CD8-positive, alpha-beta memory T cell (primary cell): ENCODE measurements at regions not wholly inside any gene's neighbourhood (a gene's known extent, or its start where the extent isn't known, plus 50 kb on each side); places are given as distances from the start of the nearest gene placed in this dataset.

Experiments
- CTCF ChIA-PET: fragments of 350-600 bp; sonication (Branson Sonifier 250); formaldehyde crosslinking; loops from one replicate; lab custom pipeline; 2021; ENCODE audit warnings: antibody characterized with exemption; lab: Charles Lee
- POLR2A ChIA-PET: fragments of 350-600 bp; sonication (Branson Sonifier 250); formaldehyde crosslinking; loops from one replicate; lab custom pipeline; 2021; ENCODE audit warnings: antibody characterized with exemption; lab: Charles Lee
- DNase-seq, 5 donors: peaks; one replicate each; pipeline versions ENCODE4 v3.0.0 to v3.0.0-alpha.2; 2020 to 2022; ENCODE audit warnings: mixed read lengths in 1 of 5
- H3K27ac ChIP-seq: one replicate; pipeline ENCODE4 v1.7.0; 2013; ENCODE audit warnings: low read depth, mild to moderate bottlenecking, low read length, moderate library complexity
- H3K27me3 ChIP-seq: 2 replicates; pipeline ENCODE4 v1.7.0; 2013; ENCODE audit warnings: low read length, mild to moderate bottlenecking; ENCODE audit not compliant: insufficient read depth, poor library complexity, severe bottlenecking
- H3K36me3 ChIP-seq: 2 replicates; pipeline ENCODE4 v1.7.0; 2013; ENCODE audit warnings: mild to moderate bottlenecking, low read length, moderate library complexity; ENCODE audit not compliant: insufficient read depth
- H3K4me1 ChIP-seq: 2 replicates; pipeline ENCODE4 v1.7.0; 2013; ENCODE audit warnings: mild to moderate bottlenecking, low read length, moderate library complexity; ENCODE audit not compliant: insufficient read depth
- H3K4me3 ChIP-seq: 2 replicates; pipeline ENCODE4 v1.7.0; 2013; ENCODE audit warnings: mild to moderate bottlenecking, low read length
- H3K9me3 ChIP-seq: 2 replicates; pipeline ENCODE4 v1.7.0; 2013; ENCODE audit warnings: mild to moderate bottlenecking, low read length
- H3K27ac Mint-ChIP-seq, 8 donors: one replicate each; pipeline ENCODE4 v1.8.0; 2020 to 2021; ENCODE audit warnings: mixed read lengths in 8 of 8, mild to moderate bottlenecking in 6 of 8, inconsistent platforms in 3 of 8, moderate library complexity in 3 of 8
- H3K27me3 Mint-ChIP-seq, 2 donors: one replicate each; pipeline ENCODE4 v1.8.0; 2020 to 2021; ENCODE audit warnings: mixed read lengths in 2 of 2, mild to moderate bottlenecking in 1 of 2, moderate library complexity in 1 of 2
- H3K36me3 Mint-ChIP-seq, 3 donors: one replicate each; pipeline ENCODE4 v1.8.0; 2020 to 2021; ENCODE audit warnings: mixed read lengths in 3 of 3, inconsistent platforms in 1 of 3, mild to moderate bottlenecking in 1 of 3
- H3K4me1 Mint-ChIP-seq, 3 donors: one replicate each; pipeline ENCODE4 v1.8.0; 2020 to 2021; ENCODE audit warnings: mixed read lengths in 3 of 3, inconsistent platforms in 1 of 3, mild to moderate bottlenecking in 1 of 3
- H3K4me3 Mint-ChIP-seq, 7 donors: one replicate each; pipeline ENCODE4 v1.8.0; 2020 to 2021; ENCODE audit warnings: mixed read lengths in 7 of 7, mild to moderate bottlenecking in 6 of 7, moderate library complexity in 4 of 7, inconsistent platforms in 2 of 7
- H3K9me3 Mint-ChIP-seq, 5 donors: one replicate each; pipeline ENCODE4 v1.8.0; 2020 to 2022; ENCODE audit warnings: mixed read lengths in 5 of 5, mild to moderate bottlenecking in 3 of 5, moderate library complexity in 2 of 5, inconsistent platforms in 1 of 5

GRCh38 chr4:25540734-25541133, 114.9 kb upstream of the SLC34A2 start:
- Histone ChIP-seq H3K27me3 (no peaks in the 10 kb centered on the region), H3K36me3 (no peaks in the 10 kb centered on the region), H3K4me3 (no peak overlapping the region), H3K4me1 (no peaks in the 10 kb centered on the region), H3K9me3 (no peaks in the 10 kb centered on the region), H3K27ac (no peak overlapping the region)
- Mint-ChIP-seq H3K9me3 (no peaks in the 10 kb centered on the region), H3K27ac (no peak overlapping the region), H3K4me1 (no peaks in the 10 kb centered on the region), H3K27me3 (peaks cover under 1 to 5% of the 10 kb centered on the region in 2 donors), H3K36me3 (no peaks in the 10 kb centered on the region), H3K4me3 (no peak overlapping the region)
- CTCF ChIA-PET, result no interaction called here
- POLR2A ChIA-PET, result no interaction called here
- no peak for DNase-seq

DNA sequence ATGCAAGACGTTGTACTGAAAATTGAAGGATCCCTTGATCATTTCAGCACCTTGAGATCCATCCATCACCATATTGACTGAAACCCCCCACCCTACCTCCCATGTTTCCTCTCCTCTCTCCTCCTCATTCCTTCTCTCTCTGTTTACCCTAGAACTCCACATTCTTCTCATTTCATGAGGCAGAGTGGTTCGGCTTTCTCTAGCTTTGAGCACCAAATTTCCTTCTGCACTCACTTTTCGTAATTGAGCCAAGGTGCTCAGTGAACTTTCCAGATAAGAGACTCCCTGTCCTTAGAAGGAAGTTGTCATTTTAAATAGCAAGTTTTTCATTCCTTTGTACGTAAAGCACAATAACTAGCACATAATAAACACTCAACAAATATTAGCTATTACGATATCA, 108.3 kb upstream of the SLC34A2 start:
- no peak overlapping the region for H3K27ac Mint-ChIP-seq
- H3K4me1 Mint-ChIP-seq, result no peaks in the 10 kb centered on the region
- CTCF ChIA-PET, result no interaction called here

GRCh38 chr4:25549413-25549812, 106.2 kb upstream of the SLC34A2 start:
- no peak for DNase-seq
- H3K4me1 ChIP-seq, result no peaks in the 10 kb centered on the region
- no peaks in the 10 kb centered on the region for H3K36me3 ChIP-seq
- peaks cover 0 to 6% (median 4%) of the 10 kb centered on the region in 5 donors for H3K9me3 Mint-ChIP-seq
- no peak overlapping the region for H3K4me3 Mint-ChIP-seq
- no peak overlapping the region for H3K27ac Mint-ChIP-seq
- H3K27ac ChIP-seq, result no peak overlapping the region
- peaks cover 5 to 14% of the 10 kb centered on the region in 2 donors for H3K27me3 Mint-ChIP-seq
- H3K4me1 Mint-ChIP-seq, result no peaks in the 10 kb centered on the region
- ChIA-PET POLR2A (no interaction called here), CTCF (no interaction called here)
- H3K27me3 ChIP-seq, result no peaks in the 10 kb centered on the region
- H3K9me3 ChIP-seq, result no peaks in the 10 kb centered on the region
- no peak overlapping the region for H3K4me3 ChIP-seq
- H3K36me3 Mint-ChIP-seq, result no peaks in the 10 kb centered on the region

More for the DNA sequence above, 108.3 kb upstream of the SLC34A2 start:
- H3K27me3 ChIP-seq, result no peaks in the 10 kb centered on the region
- H3K4me3 ChIP-seq, result no peak overlapping the region
- no peaks in the 10 kb centered on the region for H3K36me3 ChIP-seq
- no peaks in the 10 kb centered on the region for H3K4me1 ChIP-seq
- H3K36me3 Mint-ChIP-seq, result no peaks in the 10 kb centered on the region
- POLR2A ChIA-PET, result no interaction called here
- peaks cover 0 to 6% (median 4%) of the 10 kb centered on the region in 5 donors for H3K9me3 Mint-ChIP-seq
- H3K27ac ChIP-seq, result no peak overlapping the region
- no peak for DNase-seq
- H3K9me3 ChIP-seq, result no peaks in the 10 kb centered on the region
- no peak overlapping the region for H3K4me3 Mint-ChIP-seq
- H3K27me3 Mint-ChIP-seq, result peaks cover 2 to 14% of the 10 kb centered on the region in 2 donors

DNA sequence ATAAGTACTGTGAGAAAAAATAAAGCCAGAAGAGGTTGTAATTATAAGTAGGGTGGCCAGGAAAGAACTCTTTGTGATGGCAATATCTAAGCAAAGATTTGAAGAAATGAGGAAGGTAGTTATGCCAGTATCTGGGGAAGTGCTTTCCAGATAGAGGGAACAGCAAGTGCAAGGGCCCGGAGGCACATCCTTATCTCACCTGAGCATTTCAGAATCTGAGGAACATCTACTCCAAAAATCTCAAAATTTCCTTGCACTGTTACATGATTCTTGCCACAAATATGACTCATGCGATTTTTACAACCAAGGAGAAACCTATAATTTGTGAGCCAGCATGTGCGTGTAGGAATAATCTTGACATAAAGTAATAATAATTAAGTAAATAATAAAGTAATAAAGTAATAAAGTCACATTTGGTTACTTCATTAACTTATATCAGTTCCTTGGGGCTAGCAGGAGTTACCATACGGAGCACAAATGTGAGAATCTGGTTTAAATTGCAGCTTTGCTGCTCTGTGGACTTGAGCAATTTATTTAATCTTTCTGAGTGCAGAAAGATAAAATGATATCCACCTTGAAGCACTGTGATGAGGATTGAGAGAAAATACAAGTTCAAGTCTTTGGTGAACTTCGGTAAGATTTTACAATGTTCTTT, 105.1 kb upstream of the SLC34A2 start:
- Histone ChIP-seq H3K9me3 (no peaks in the 10 kb centered on the region), H3K4me1 (no peaks in the 10 kb centered on the region), H3K27ac (no peak overlapping the region), H3K36me3 (no peaks in the 10 kb centered on the region), H3K27me3 (no peaks in the 10 kb centered on the region), H3K4me3 (no peak overlapping the region)
- H3K4me1 Mint-ChIP-seq, result no peaks in the 10 kb centered on the region
- POLR2A ChIA-PET, result no interaction called here
- no peak overlapping the region for H3K27ac Mint-ChIP-seq
- CTCF ChIA-PET, result no interaction called here
- peaks cover 0 to 6% (median 4%) of the 10 kb centered on the region in 5 donors for H3K9me3 Mint-ChIP-seq
- peaks cover 5 to 14% of the 10 kb centered on the region in 2 donors for H3K27me3 Mint-ChIP-seq
- H3K4me3 Mint-ChIP-seq, result no peak overlapping the region
- no peaks in the 10 kb centered on the region for H3K36me3 Mint-ChIP-seq
- no peak for DNase-seq

- H3K27ac ChIP-seq, result no peak overlapping the region
- CTCF ChIA-PET, result no interaction called here
- Mint-ChIP-seq H3K36me3 (no peaks in the 10 kb centered on the region), H3K4me3 (no peak overlapping the region), H3K27me3 (peaks cover 4 to 6% of the 10 kb centered on the region in 2 donors), H3K9me3 (peaks cover 0 to 6% (median 4%) of the 10 kb centered on the region in 5 donors), H3K27ac (no peak overlapping the region), H3K4me1 (no peaks in the 10 kb centered on the region)
- no peaks in the 10 kb centered on the region for H3K9me3 ChIP-seq
- H3K27me3 ChIP-seq, result no peaks in the 10 kb centered on the region
- no peak for DNase-seq
- H3K4me1 ChIP-seq, result no peaks in the 10 kb centered on the region
- H3K4me3 ChIP-seq, result no peak overlapping the region
- POLR2A ChIA-PET, result no interaction called here
- no peaks in the 10 kb centered on the region for H3K36me3 ChIP-seq
Observed at GRCh38 chr4:25551605-25552004, 104.0 kb upstream of the SLC34A2 start.

- Mint-ChIP-seq H3K4me1 (no peaks in the 10 kb centered on the region), H3K9me3 (peaks cover 0 to 5% (median 2%) of the 10 kb centered on the region in 5 donors), H3K4me3 (no peak overlapping the region), H3K36me3 (no peaks in the 10 kb centered on the region), H3K27ac (no peak overlapping the region), H3K27me3 (peaks cover 0 to 6% of the 10 kb centered on the region in 2 donors)
- Histone ChIP-seq H3K4me1 (no peaks in the 10 kb centered on the region), H3K9me3 (no peaks in the 10 kb centered on the region), H3K27ac (no peak overlapping the region), H3K4me3 (no peak overlapping the region), H3K27me3 (no peaks in the 10 kb centered on the region), H3K36me3 (no peaks in the 10 kb centered on the region)
- ChIA-PET CTCF (no interaction called here), POLR2A (no interaction called here)
- no peak for DNase-seq
Observed at GRCh38 chr4:25552580-25553271, 102.9 kb upstream of the SLC34A2 start.

DNA sequence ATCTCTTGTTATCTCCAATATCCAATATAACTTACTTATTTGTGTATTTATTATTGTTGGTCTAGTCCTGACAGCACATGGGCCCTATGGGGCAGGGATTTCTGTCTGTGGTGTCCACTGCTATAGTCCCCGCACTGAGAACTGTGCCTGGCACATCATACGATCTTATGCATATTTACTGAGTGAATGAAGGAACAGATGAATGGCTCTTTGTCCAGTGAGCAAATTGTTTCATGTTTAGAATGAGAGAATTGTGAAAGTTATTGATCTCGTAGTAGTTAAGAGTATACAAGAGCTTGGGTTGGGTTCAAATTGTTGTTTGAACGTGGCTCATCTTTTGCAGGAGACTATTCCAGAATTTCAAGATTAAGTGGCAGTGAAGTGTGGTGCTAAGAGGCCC, 96.1 kb upstream of the SLC34A2 start:
- Mint-ChIP-seq H3K9me3 (peaks cover 0 to 2% (median 0%) of the 10 kb centered on the region in 5 donors), H3K4me1 (no peaks in the 10 kb centered on the region), H3K4me3 (no peak overlapping the region), H3K27me3 (peaks cover 2 to 13% of the 10 kb centered on the region in 2 donors), H3K27ac (no peak overlapping the region), H3K36me3 (no peaks in the 10 kb centered on the region)
- ChIA-PET CTCF (no interaction called here), POLR2A (no interaction called here)
- Histone ChIP-seq H3K27ac (no peak overlapping the region), H3K27me3 (no peaks in the 10 kb centered on the region), H3K4me1 (no peaks in the 10 kb centered on the region), H3K36me3 (no peaks in the 10 kb centered on the region), H3K9me3 (no peaks in the 10 kb centered on the region), H3K4me3 (no peak overlapping the region)
- no peak for DNase-seq

DNA sequence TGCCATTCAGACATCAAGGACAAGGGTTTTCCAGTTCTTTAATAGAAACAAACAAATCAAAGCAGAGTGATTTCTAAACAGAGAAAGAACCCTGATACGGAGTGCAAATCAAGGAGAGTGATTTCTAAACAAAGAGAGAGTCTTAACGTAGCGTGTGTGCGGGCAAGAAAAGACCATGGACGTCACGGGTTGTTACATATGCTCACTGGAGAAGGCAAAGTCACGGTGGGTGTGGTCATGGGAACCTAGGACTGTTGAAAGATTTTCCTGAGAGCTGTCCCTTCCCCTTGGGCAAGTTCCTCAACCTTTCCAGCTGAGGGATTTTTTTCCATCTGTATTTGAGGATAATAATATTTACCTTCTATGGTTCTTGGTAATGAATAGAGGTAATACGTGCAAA, 95.0 kb upstream of the SLC34A2 start:
- ChIA-PET POLR2A (no interaction called here), CTCF (no interaction called here)
- Histone ChIP-seq H3K27me3 (no peaks in the 10 kb centered on the region), H3K4me1 (no peaks in the 10 kb centered on the region), H3K36me3 (no peaks in the 10 kb centered on the region), H3K27ac (no peak overlapping the region), H3K4me3 (no peak overlapping the region), H3K9me3 (no peaks in the 10 kb centered on the region)
- Mint-ChIP-seq H3K36me3 (no peaks in the 10 kb centered on the region), H3K9me3 (peaks cover 0 to 2% (median 0%) of the 10 kb centered on the region in 5 donors), H3K4me1 (no peaks in the 10 kb centered on the region), H3K27ac (no peak overlapping the region), H3K4me3 (no peak overlapping the region), H3K27me3 (peaks cover 2 to 13% of the 10 kb centered on the region in 2 donors)
- no peak for DNase-seq
